ENCODE measurements at regions not wholly inside any gene's neighbourhood (a gene's known extent, or its start where the extent isn't known, plus 50 kb on each side); places are given as distances from the start of the nearest gene placed in this dataset.

- H3K4me3 ChIP-seq (ENCODE audit: low read depth, low read length) = no peak overlapping the region
- TF ChIP-seq CTCF (IDR thresholded peaks at IDR 0.05; ENCODE audit: low read depth, low read length, missing control alignments) = no peak
- DNase-seq (ENCODE audit: low read depth) = no peak
These were observed 556.5 kb upstream of the KCNMB2 start for GRCh38 chr3:177979703-177980102.

GRCh38 chr3:177981576-177981975, 554.7 kb upstream of the KCNMB2 start:
- H3K4me3 ChIP-seq (ENCODE audit: low read depth, low read length) = no peak overlapping the region
- no peak for TF ChIP-seq CTCF (IDR thresholded peaks at IDR 0.05; ENCODE audit: low read depth, low read length, missing control alignments)
- DNase-seq (ENCODE audit: low read depth) = no peak

- TF ChIP-seq CTCF (IDR thresholded peaks at IDR 0.05; ENCODE audit: low read depth, low read length, missing control alignments) = no peak
- no peak for DNase-seq (ENCODE audit: low read depth)
These were observed 554.2 kb upstream of the KCNMB2 start for GRCh38 chr3:177982034-177982433.

GRCh38 chr3:177983320-177983719, 552.9 kb upstream of the KCNMB2 start:
- DNase-seq (ENCODE audit: low read depth) = no peak
- no peak overlapping the region for H3K4me3 ChIP-seq (ENCODE audit: low read depth, low read length)
- no peak for TF ChIP-seq CTCF (IDR thresholded peaks at IDR 0.05; ENCODE audit: low read depth, low read length, missing control alignments)

More at GRCh38 chr3:177982034-177982433, 554.2 kb upstream of the KCNMB2 start:
- H3K4me3 ChIP-seq (ENCODE audit: low read depth, low read length) = no peak overlapping the region

GRCh38 chr3:177992993-177993970, 543.0 kb upstream of the KCNMB2 start:
- no peak overlapping the region for H3K4me3 ChIP-seq (ENCODE audit: low read depth, low read length)
- no peak for TF ChIP-seq CTCF (IDR thresholded peaks at IDR 0.05; ENCODE audit: low read depth, low read length, missing control alignments)
- DNase-seq (ENCODE audit: low read depth) = no peak

GRCh38 chr3:177994976-177995375, 541.3 kb upstream of the KCNMB2 start:
- DNase-seq (ENCODE audit: low read depth) = no peak
- no peak for TF ChIP-seq CTCF (IDR thresholded peaks at IDR 0.05; ENCODE audit: low read depth, low read length, missing control alignments)
- no peak overlapping the region for H3K4me3 ChIP-seq (ENCODE audit: low read depth, low read length)

Measured in GM12864 (cell line).